ENCODE measurements at regions not wholly inside any gene's neighbourhood (a gene's known extent, or its start where the extent isn't known, plus 50 kb on each side); places are given as distances from the start of the nearest gene placed in this dataset.

GRCh38 chr11:103530257-103530656 lies 421.0 kb downstream of the DYNC2H1 start:
- DNase-seq (ENCODE audit: low spot score) = no peak

GRCh38 chr11:103532133-103532788 lies 423.0 kb downstream of the DYNC2H1 start:
- no peak for DNase-seq (ENCODE audit: low spot score)

- no peak for DNase-seq (ENCODE audit: low spot score)
Observed at GRCh38 chr11:103534191-103534590, 425.0 kb downstream of the DYNC2H1 start.

GRCh38 chr11:103534959-103535358 lies 425.7 kb downstream of the DYNC2H1 start:
- no peak for DNase-seq (ENCODE audit: low spot score)

GRCh38 chr11:103536335-103536722 lies 427.1 kb downstream of the DYNC2H1 start:
- no peak for DNase-seq (ENCODE audit: low spot score)

GRCh38 chr11:103537904-103538502 lies 428.8 kb downstream of the DYNC2H1 start:
- no peak for DNase-seq (ENCODE audit: low spot score)

- no peak for DNase-seq (ENCODE audit: low spot score)
Observed at GRCh38 chr11:103539166-103539565, 429.9 kb downstream of the DYNC2H1 start.

GRCh38 chr11:103541186-103541795 lies 432.1 kb downstream of the DYNC2H1 start:
- no peak for DNase-seq (ENCODE audit: low spot score)

GRCh38 chr11:103542851-103543250 lies 433.6 kb downstream of the DYNC2H1 start:
- DNase-seq (ENCODE audit: low spot score) = no peak

- DNase-seq (ENCODE audit: low spot score) = no peak
Observed at GRCh38 chr11:103543456-103543855, 434.2 kb downstream of the DYNC2H1 start.

GRCh38 chr11:103544874-103545273 lies 435.6 kb downstream of the DYNC2H1 start:
- DNase-seq (ENCODE audit: low spot score) = no peak

GRCh38 chr11:103545551-103545950 lies 436.3 kb downstream of the DYNC2H1 start:
- no peak for DNase-seq (ENCODE audit: low spot score)

GRCh38 chr11:103546236-103546635 lies 437.0 kb downstream of the DYNC2H1 start:
- DNase-seq (ENCODE audit: low spot score) = no peak

- DNase-seq (ENCODE audit: low spot score) = no peak
Observed at GRCh38 chr11:103547024-103547423, 437.8 kb downstream of the DYNC2H1 start.

GRCh38 chr11:103547691-103548090 lies 438.5 kb downstream of the DYNC2H1 start:
- DNase-seq (ENCODE audit: low spot score) = no peak

GRCh38 chr11:103548838-103549237 lies 439.6 kb downstream of the DYNC2H1 start:
- DNase-seq (ENCODE audit: low spot score) = no peak

GRCh38 chr11:103550811-103551210 lies 441.6 kb downstream of the DYNC2H1 start:
- no peak for DNase-seq (ENCODE audit: low spot score)

- no peak for DNase-seq (ENCODE audit: low spot score)
Observed at GRCh38 chr11:103552086-103552485, 442.9 kb downstream of the DYNC2H1 start.

- DNase-seq (ENCODE audit: low spot score) = no peak
Observed at GRCh38 chr11:103556171-103556570, 446.9 kb downstream of the DYNC2H1 start.

GRCh38 chr11:103566116-103566515 lies 456.9 kb downstream of the DYNC2H1 start:
- DNase-seq (ENCODE audit: low spot score) = no peak

GRCh38 chr11:103581760-103582159 lies 454.7 kb upstream of the DDI1 start:
- no peak for DNase-seq (ENCODE audit: low spot score)

- DNase-seq (ENCODE audit: low spot score) = no peak
Observed at GRCh38 chr11:103582351-103582909, 454.0 kb upstream of the DDI1 start.

- DNase-seq (ENCODE audit: low spot score) = no peak
Observed at GRCh38 chr11:103584021-103584420, 452.4 kb upstream of the DDI1 start.

All from SW480 (cell line).